Gastrocnemius medialis (tissue), 4 donors: ENCODE measurements at regions not wholly inside any gene's neighbourhood (a gene's known extent, or its start where the extent isn't known, plus 50 kb on each side); places are given as distances from the start of the nearest gene placed in this dataset.

Experiments
- ATAC-seq, 2 donors: fragments of 150-250 bp; one replicate each; pipeline ENCODE4 v1.9.1; 2016
- DNase-seq, 2 donors: peaks; one replicate each; pipeline ENCODE4 v3.0.0-alpha.2; 2019
- H3K27ac ChIP-seq, 4 donors: fragments of 200-600 bp; sonication (generic); 1 replicate in 1 of 4; 2 replicates in 3 of 4; pipeline ENCODE4 v1.5.1; 2016 to 2018; ENCODE audit warnings: mild to moderate bottlenecking in 2 of 4, moderate library complexity in 1 of 4
- H3K27me3 ChIP-seq, 3 donors: fragments of 200-600 bp; sonication (generic) in 2 of 3; 1 replicate in 1 of 3; 2 replicates in 2 of 3; pipeline versions ENCODE4 v1.5.1 to v1.6.0; 2016 to 2019; ENCODE audit warnings: mild to moderate bottlenecking in 1 of 3, moderate library complexity in 1 of 3
- H3K36me3 ChIP-seq, 2 donors: fragments of 200-600 bp; sonication (generic) in 1 of 2; one replicate each; pipeline ENCODE4 v1.5.1; 2017 to 2018
- H3K4me1 ChIP-seq, 2 donors: fragments of 200-600 bp; sonication (generic) in 1 of 2; one replicate each; pipeline ENCODE4 v1.5.1; 2016 to 2017; ENCODE audit warnings: mild to moderate bottlenecking in 2 of 2
- H3K4me3 ChIP-seq, 4 donors: fragments of 200-600 bp; sonication (generic) in 3 of 4; 1 replicate in 1 of 4; 2 replicates in 3 of 4; pipeline ENCODE4 v1.5.1; 2016 to 2019; ENCODE audit warnings: mild to moderate bottlenecking in 2 of 4
- H3K9me3 ChIP-seq, 3 donors: fragments of 200-600 bp; sonication (generic) in 2 of 3; 1 replicate in 1 of 3; 2 replicates in 2 of 3; pipeline ENCODE4 v1.5.1; 2016 to 2019
- POLR2A ChIP-seq, 2 donors: fragments of 450-650 bp; IDR thresholded peaks; one replicate each; pipeline ENCODE4 v1.6.1; 2017; ENCODE audit warnings: antibody characterized with exemption in 2 of 2, mild to moderate bottlenecking in 2 of 2, moderate library complexity in 2 of 2
- in situ Hi-C, 4 donors: fragments of 200-750 bp; cut with MboI; loops; one replicate each; pipeline versions ENCODE4 v1.15.0 to v1.8.0; 2017; ENCODE audit warnings: low sequenced_read_pairs in 4 of 4
- intact Hi-C: fragments of 100-400 bp; cut with DNase I; formaldehyde crosslinking; loops from one replicate; pipeline ENCODE4 v1.15.1; 2023; ENCODE audit warnings: low total_unique reads
- TF ChIP-seq, protein P1 (sequence below), 5 experiments: fragments of 450-650 bp in 3 of 5; fragments of 200-600 bp in 2 of 5; sonication (generic) in 2 of 5; IDR thresholded peaks in 4 of 5; conservative IDR thresholded peaks in 1 of 5; 1 replicate in 4 of 5; 2 replicates in 1 of 5; pipeline ENCODE4 v1.5.1; 2016 to 2019; ENCODE audit warnings: antibody characterized with exemption in 5 of 5, mild to moderate bottlenecking in 3 of 5, moderate library complexity in 3 of 5

GRCh38 chr9:87193925-87194868 lies 246.9 kb upstream of the GAS1 start:
- ATAC-seq (no peak), DNase-seq (no peak)
- intact Hi-C loops, result no loop called here
- in situ Hi-C loops, result no loop called here
- H3K27ac ChIP-seq, result no peak overlapping the region
- TF ChIP-seq, protein P1, sequence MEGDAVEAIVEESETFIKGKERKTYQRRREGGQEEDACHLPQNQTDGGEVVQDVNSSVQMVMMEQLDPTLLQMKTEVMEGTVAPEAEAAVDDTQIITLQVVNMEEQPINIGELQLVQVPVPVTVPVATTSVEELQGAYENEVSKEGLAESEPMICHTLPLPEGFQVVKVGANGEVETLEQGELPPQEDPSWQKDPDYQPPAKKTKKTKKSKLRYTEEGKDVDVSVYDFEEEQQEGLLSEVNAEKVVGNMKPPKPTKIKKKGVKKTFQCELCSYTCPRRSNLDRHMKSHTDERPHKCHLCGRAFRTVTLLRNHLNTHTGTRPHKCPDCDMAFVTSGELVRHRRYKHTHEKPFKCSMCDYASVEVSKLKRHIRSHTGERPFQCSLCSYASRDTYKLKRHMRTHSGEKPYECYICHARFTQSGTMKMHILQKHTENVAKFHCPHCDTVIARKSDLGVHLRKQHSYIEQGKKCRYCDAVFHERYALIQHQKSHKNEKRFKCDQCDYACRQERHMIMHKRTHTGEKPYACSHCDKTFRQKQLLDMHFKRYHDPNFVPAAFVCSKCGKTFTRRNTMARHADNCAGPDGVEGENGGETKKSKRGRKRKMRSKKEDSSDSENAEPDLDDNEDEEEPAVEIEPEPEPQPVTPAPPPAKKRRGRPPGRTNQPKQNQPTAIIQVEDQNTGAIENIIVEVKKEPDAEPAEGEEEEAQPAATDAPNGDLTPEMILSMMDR (IDR thresholded peaks at IDR 0.05 in 4 of 5, conservative IDR thresholded peaks at IDR 0.05 in 1 of 5), result no peak
- TF ChIP-seq POLR2A (IDR thresholded peaks at IDR 0.05), result no peak
- H3K4me3 ChIP-seq, result no peak overlapping the region
- no peaks in the 10 kb centered on the region for H3K9me3 ChIP-seq
- H3K4me1 ChIP-seq, result no peaks in the 10 kb centered on the region
- H3K27me3 ChIP-seq, result peaks cover 0 to 21% (median 4%) of the 10 kb centered on the region in 3 donors
- H3K36me3 ChIP-seq, result no peaks in the 10 kb centered on the region

GRCh38 chr9:87195306-87195705 lies 248.0 kb upstream of the GAS1 start:
- in situ Hi-C loops, result no loop called here

GRCh38 chr9:87197349-87198130 lies 250.2 kb upstream of the GAS1 start:
- intact Hi-C loops (no loop called here), in situ Hi-C loops (no loop called here)
- H3K9me3 ChIP-seq, result no peaks in the 10 kb centered on the region
- no peak overlapping the region for H3K4me3 ChIP-seq
- H3K27ac ChIP-seq, result no peak overlapping the region
- no peak for TF ChIP-seq POLR2A (IDR thresholded peaks at IDR 0.05)
- TF ChIP-seq, protein P1 (IDR thresholded peaks at IDR 0.05 in 4 of 5, conservative IDR thresholded peaks at IDR 0.05 in 1 of 5), result no peak
- DNase-seq (peak in 1 of 2 donors; percentile 19), ATAC-seq (peak in 1 of 2 donors; percentile 14)
- peaks cover 0 to 21% (median 4%) of the 10 kb centered on the region in 3 donors for H3K27me3 ChIP-seq
- H3K4me1 ChIP-seq, result no peaks in the 10 kb centered on the region
- no peaks in the 10 kb centered on the region for H3K36me3 ChIP-seq

More at GRCh38 chr9:87195306-87195705, 248.0 kb upstream of the GAS1 start:
- Histone ChIP-seq H3K9me3 (no peaks in the 10 kb centered on the region), H3K36me3 (no peaks in the 10 kb centered on the region), H3K4me1 (no peaks in the 10 kb centered on the region), H3K27me3 (peaks cover 0 to 21% (median 4%) of the 10 kb centered on the region in 3 donors), H3K4me3 (no peak overlapping the region), H3K27ac (no peak overlapping the region)
- no peak for TF ChIP-seq POLR2A (IDR thresholded peaks at IDR 0.05)
- TF ChIP-seq, protein P1 (IDR thresholded peaks at IDR 0.05 in 4 of 5, conservative IDR thresholded peaks at IDR 0.05 in 1 of 5), result no peak
- no peak for DNase-seq
- intact Hi-C loops, result no loop called here
- ATAC-seq, result no peak

- Histone ChIP-seq H3K27ac (no peak overlapping the region), H3K4me1 (no peaks in the 10 kb centered on the region), H3K27me3 (peaks cover 0 to 21% (median 4%) of the 10 kb centered on the region in 3 donors), H3K9me3 (no peaks in the 10 kb centered on the region), H3K36me3 (no peaks in the 10 kb centered on the region), H3K4me3 (no peak overlapping the region)
- in situ Hi-C loops, result no loop called here
- ATAC-seq, result no peak
- DNase-seq, result no peak
- intact Hi-C loops, result no loop called here
- TF ChIP-seq, protein P1 (IDR thresholded peaks at IDR 0.05 in 4 of 5, conservative IDR thresholded peaks at IDR 0.05 in 1 of 5), result no peak
- TF ChIP-seq POLR2A (IDR thresholded peaks at IDR 0.05), result no peak
Observed at GRCh38 chr9:87198716-87199115, 251.4 kb upstream of the GAS1 start.
